HL-60 (cell line): ENCODE measurements at regions not wholly inside any gene's neighbourhood (a gene's known extent, or its start where the extent isn't known, plus 50 kb on each side); places are given as distances from the start of the nearest gene placed in this dataset.

Experiments used
- POLR2AphosphoS5 ChIP-seq: IDR thresholded peaks from 2 replicates; pipeline ENCODE4 v1.6.1; 2012; ENCODE audit warnings: low read depth
- SPI1 ChIP-seq: IDR thresholded peaks from 2 replicates; pipeline ENCODE4 v1.6.1; 2012; ENCODE audit warnings: low read depth, mild to moderate bottlenecking, borderline replicate concordance
- TF ChIP-seq, protein P1 (sequence below): IDR thresholded peaks from one replicate; pipeline ENCODE4 v1.5.1; 2011; ENCODE audit warnings: low read length, control low read depth, inconsistent platforms; ENCODE audit not compliant: insufficient read depth

GRCh38 chrX:51053741-51054140, 143.2 kb downstream of the BMP15 start:
- TF ChIP-seq, protein P1, sequence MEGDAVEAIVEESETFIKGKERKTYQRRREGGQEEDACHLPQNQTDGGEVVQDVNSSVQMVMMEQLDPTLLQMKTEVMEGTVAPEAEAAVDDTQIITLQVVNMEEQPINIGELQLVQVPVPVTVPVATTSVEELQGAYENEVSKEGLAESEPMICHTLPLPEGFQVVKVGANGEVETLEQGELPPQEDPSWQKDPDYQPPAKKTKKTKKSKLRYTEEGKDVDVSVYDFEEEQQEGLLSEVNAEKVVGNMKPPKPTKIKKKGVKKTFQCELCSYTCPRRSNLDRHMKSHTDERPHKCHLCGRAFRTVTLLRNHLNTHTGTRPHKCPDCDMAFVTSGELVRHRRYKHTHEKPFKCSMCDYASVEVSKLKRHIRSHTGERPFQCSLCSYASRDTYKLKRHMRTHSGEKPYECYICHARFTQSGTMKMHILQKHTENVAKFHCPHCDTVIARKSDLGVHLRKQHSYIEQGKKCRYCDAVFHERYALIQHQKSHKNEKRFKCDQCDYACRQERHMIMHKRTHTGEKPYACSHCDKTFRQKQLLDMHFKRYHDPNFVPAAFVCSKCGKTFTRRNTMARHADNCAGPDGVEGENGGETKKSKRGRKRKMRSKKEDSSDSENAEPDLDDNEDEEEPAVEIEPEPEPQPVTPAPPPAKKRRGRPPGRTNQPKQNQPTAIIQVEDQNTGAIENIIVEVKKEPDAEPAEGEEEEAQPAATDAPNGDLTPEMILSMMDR: no peak
- no peak for TF ChIP-seq SPI1
- no peak for TF ChIP-seq POLR2AphosphoS5
